GM18508 (cell line): ENCODE measurements at regions not wholly inside any gene's neighbourhood (a gene's known extent, or its start where the extent isn't known, plus 50 kb on each side); places are given as distances from the start of the nearest gene placed in this dataset.
"Not testable (repeated sequence)": the region's sequence is repeated elsewhere in the genome, so short reads cannot be mapped to it uniquely, and the experiment has no call there.

ENCODE experiments used
- ATAC-seq: cut with Tn5 transposase; IDR thresholded peaks from one replicate; pipeline ENCODE4 v1.9.1; 2021; ENCODE audit warnings: moderate number of reproducible peaks; ENCODE audit not compliant: insufficient read depth, unreplicated experiment

DNA sequence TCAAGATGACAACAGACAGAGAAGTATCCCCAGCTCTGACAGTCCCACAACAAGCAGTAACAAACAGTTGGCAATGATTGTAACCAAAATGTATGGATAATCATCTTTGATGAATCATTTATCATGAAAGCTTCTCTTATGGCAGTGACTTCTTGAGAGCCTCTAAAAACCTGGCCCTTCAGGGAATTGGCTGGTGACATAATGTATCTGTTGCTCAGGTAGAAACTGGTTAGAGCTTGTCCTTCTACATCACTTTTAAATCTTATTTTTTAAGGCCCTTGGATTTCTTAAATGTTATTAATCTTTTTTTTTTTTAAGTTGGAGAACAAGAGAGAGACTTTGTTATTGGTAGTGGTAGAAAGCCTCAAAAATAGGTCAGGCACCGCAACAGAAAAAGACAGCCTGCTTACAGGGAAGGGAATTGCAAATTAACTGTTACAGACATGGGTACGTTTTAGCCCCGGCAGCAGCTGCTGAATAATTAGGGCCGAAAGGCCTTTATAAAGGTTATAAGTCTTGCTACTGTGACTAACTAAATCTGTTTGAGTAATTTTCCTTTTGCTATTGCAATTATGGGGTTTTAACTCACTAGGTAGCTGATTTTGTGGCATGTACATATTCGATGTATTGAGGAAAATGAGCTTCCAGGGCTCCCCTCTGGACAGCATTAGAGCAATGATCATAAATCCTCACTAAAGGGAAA, 207.7 kb upstream of the LRRC4C start:
- no peak for ATAC-seq

DNA sequence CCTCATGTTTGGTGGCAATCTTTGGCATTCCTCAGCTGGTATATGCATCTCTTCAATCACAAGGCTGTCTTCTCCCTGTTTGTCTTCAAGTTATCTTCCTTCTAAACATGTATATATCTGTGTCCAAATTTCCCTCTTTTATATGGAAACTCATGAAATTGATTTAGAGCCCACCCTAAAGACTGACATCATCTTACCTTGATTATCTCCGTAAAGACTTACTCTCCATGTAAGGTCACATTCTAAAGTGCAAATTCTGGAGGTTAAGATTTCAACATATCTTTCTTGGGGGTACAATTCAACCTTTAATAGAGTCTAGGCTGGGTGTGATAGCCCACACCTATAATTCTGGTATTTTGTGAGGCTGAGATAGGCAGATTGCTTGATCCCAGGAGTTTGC, 215.8 kb upstream of the LRRC4C start:
- ATAC-seq, result no peak

DNA sequence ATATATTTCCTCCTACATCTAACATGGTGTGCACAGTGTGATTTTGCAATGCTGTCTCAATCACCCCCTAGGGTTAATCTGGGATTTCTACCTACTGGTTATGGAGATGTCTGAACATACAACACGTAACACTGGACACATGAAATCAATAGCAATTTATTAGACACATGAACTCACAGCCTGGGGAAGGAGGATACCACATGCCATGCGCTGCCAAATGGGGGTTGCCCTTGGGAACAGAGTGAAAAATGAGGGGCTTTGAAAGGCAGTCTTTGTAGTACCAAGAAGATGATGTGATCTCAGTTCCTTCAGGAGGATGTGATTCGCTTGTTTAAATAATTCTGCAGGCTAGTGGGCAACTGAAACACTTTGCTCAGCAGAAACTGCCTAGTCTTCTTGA, 253.6 kb upstream of the LRRC4C start:
- no peak for ATAC-seq

DNA sequence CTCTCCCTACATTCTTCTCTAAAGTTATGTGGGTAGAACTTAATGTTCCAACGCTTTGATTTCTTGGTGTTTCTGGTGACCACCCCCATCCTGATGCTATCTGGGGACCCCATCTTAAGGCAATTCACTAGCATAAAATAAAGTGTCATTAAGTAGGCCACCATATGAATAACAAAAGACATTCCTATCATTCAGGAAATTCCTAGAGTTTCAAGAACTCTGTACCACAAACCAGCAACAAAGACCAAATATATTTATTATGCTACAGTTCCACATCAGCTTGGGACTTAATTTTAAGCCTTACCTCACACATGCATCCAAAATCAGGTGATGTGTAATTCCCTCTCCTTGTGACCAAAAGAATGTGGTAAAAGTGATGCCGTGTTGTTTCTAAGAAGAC, 254.6 kb upstream of the LRRC4C start:
- ATAC-seq, result no peak

DNA sequence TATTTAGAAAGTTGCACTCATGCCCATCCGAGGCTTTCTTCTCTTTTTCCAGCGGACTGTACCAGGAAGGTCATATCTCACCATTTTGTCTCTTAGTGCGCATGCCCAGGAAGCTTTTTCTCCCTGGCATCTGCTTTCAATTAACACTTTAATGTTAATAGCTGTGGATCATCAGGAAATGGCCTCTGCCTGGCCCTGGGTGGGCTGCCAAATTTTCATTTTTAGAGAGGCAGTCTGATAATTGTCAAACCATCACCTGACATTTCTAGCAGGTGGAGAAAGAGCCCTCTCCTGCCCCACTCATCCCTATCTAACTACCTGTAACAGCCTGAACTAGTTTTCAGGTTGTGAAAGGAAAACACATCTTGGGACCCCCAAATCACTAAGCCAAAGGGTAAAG, 257.4 kb upstream of the LRRC4C start:
- ATAC-seq, result no peak

DNA sequence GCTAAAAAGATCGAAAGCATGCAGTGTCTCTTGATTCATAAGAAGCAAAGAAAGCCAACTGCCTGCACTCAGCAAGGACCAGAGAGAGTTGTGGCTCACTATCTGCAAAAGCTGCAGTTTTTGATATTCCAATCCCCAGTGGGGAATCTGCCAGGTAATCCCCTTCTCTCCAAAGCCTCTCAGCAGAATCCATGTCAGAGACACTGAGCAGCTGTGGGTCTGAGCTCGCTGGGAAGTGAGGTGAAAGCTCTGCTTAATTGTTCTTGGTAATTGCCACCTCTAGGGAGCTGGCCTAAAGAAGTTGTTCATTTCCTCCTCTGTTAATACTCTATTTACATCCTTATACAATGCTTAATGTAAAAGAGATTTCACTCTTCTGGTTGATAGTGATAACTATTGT, 261.3 kb upstream of the LRRC4C start:
- no peak for ATAC-seq

DNA sequence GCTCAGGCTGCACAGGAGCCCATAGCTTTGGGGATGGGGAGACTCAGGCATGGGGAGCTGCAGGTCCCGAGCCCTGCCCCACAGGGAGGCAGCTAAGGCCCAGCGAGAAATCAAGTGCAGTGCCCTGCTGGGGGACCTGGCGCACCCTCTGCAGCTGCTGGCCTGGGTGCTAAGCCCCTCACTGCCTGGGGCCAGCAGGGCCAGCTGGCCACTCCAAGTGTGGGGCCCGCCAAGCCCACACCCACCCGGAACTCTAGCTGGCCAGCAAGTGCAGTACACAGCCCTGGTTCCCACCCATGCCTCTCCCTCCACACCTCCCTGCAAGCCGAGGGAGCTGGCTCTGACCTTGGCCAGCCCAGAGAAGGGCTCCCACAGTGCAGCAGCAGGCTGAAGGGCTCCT, 268.7 kb upstream of the LRRC4C start:
- not testable (repeated sequence) for ATAC-seq

DNA sequence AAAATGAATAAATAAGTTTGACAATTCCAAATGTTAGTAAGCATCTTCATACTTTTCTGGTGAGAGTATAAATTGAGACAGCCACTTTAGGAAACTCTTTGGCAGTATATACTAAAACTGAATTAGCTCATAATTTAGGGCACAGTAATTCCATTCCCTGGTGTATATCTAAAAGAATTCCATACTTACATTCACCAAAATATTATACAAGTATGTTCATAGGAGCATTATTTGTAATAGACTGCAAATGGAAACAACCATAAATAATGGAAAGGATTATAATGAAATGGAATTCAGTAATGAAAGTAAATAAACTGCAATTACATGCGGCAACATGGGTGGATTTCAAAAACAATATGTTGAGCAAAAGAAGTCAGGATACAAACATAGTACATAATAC, 315.8 kb upstream of the LRRC4C start:
- ATAC-seq, result no peak

DNA sequence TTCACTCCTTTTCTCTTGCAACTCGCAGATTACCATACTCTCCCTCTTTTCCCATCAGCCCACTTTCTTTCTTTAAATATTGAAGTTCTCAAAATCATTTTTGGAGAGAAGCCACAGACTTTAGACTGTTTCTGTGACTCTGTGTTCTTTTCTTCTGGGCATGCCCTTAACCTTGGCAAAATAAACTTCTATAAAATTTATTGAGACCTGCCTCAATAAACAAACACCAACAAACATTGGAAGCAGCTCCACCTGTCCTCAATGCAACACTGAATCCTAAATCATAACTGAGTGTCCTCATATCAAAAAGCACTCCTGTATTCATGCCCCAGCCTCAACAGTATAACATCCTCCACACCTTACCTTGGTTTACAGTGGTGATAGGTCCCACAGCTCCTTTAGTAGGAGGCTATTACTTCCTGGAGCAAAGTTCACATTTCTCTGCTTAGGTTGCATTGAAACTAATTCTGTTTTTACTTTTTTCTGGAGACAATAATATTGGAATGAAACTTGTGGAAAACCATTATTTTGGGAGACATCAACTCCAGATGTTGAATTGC, 320.0 kb upstream of the LRRC4C start:
- ATAC-seq, result no peak

DNA sequence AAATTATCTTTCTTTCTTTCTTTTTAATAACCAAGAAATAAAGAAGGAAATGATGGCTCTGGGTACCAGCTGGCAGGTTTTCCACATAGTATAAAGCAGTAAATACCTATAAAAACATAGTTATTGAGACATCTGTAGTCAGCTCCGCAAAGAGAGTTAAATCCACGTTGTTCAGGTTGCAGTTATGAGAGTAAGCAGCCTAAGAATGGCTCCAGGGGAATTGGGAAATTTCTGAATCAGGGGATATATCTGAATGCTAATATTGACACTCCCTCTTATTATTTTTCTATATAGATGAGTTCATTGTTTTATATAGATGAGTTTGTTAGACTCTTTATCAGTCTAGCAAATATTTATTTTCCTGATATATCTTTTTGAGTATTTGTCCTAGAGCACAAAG, 322.0 kb upstream of the LRRC4C start:
- no peak for ATAC-seq

DNA sequence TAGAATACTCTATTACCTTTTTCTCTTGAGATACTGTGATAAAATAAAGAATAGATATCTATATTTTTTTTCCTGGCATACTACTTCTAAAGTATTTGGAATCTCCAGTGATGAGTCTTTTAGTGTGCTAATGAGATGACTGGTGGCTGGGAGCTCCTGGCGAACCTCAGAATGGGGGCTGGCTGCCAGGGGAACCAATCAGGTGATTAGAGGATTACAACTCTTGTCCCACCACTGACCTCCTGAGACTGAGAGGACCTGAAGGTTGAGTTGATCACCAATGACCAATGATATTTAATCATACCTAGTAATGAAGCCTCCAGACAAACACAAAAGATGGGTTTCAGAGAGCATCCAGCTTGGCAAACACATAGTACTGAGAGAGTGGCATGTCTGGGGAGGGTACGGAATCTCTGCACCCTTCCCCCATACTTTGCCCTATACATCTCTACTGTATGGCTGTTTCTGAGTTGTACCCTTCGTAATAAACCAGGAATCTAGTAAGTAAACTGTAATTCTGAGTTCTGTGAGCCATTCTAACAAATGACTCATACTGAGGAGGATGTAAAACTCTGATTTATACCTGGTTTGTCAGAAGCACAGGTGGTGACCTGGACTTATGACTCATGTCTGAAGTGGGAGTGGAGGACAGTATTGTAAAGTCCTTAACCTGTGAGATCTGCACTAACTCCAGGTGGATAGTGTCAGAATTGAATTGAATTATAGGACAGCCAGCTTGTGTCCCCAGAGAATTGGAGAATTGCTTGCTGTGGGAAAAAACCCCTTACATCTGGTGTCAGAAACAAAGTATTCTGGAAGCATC, 325.3 kb upstream of the LRRC4C start:
- no peak for ATAC-seq

DNA sequence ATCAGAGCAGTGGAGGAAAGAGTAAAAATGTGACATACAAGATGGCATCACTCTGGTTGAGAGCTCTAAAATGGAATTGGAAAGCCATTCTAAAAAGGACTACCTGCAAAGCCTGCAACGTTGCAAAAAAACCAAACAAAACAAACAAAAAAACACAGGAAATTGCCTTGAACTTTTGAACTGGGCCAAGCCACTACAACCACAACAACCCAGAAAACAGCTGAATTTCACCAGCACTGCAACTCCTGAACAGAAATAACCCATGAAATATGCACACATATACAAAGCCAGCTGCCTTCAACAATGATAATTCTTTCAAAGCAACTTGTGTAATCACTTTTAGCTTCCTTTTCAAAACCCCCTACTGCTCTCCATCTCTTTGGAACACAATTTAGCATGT, 326.6 kb upstream of the LRRC4C start:
- ATAC-seq, result no peak

DNA sequence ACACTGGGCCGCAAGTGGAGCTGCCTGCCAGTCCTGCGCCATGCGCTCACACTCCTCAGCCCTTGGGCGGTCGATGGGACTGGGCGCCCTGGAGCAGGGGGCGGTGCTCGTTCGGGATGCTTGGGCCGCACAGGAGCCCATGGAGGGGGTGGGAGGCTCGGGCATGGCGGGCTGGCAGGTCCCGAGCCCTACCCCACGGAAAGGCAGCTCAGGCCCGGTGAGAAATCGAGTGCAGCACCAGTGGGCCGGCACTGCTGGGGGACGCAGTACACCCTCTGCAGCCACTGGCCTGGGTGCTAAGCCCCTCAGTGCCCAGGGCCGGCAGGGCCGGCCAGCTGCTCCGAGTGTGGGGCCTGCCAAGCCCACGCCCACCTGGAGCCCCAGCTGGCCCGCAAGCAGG, 328.7 kb upstream of the LRRC4C start:
- no peak for ATAC-seq

DNA sequence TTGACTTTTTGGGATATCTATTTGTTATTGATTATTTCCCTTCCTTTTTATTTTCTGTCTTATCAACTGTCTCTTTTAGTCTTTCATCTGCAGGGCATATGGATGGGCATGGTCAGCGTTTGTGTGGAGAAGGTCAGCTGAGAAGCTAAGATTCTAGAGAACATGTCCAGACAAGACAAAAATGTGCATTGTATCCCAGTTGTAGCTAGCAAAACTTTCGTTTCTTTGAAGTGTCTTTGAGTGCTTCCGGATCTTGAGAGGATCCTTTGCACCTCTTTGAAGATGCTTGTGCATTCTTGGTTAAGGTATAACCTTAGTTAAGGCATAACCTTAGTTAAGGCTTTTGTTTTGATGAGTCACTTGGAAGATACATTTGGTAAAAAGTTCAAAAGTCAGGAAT, 329.9 kb upstream of the LRRC4C start:
- no peak for ATAC-seq

DNA sequence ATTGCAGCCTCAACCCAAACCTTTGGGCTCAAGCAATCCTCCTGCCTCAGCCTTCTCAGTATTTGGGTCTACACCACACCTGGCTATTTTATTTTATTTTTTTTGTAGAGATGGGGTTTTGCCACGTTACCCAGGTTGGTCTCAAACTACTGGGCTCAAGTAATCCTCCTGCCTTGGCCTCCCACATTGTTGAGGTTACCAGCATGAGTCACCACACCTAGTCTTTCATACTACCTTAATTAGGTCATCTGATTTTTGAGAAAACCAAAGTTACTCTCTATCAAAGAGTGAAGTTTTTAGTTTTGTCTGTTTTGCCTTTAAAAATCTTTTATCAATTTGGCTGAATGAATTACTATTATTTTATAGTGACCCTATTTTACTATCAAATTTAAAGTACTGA, 335.6 kb upstream of the LRRC4C start:
- no peak for ATAC-seq

DNA sequence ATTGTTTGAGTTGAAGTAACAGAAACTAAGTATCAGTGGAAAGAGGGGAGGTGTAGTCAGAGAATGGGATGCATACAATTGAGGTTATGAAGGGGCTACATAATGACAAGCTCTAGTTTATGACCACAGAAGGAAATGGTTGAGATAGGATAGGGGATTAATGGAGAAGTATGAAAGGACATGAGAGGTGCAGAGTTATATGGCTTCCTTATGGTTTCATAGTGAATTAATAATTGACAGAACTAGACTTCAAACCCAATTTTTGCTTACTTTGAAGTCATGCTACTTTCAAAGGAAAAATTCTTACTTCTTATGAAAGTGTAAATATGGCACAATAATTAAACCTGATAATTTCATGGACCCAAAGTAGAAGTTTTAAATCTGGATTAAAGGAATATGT, 340.3 kb upstream of the LRRC4C start:
- ATAC-seq, result no peak

DNA sequence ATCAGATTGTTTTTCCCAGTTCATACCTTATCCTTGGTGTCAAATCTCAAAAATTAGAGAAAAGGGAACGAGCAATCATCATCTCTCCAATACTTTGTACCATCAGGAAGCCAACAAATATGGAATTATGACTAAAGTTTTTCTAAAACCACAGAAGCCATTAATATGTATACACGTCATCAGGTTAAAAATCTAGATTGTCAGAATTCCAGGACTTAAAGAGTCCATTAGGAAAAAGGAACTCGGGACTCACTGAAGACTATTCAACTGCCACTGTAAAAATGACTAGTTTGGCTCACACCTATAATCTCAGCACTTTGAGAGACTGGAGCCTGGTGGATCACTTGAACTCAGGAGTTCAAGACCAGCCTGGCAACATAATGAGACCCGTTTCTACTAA, 344.4 kb upstream of the LRRC4C start:
- no peak for ATAC-seq

DNA sequence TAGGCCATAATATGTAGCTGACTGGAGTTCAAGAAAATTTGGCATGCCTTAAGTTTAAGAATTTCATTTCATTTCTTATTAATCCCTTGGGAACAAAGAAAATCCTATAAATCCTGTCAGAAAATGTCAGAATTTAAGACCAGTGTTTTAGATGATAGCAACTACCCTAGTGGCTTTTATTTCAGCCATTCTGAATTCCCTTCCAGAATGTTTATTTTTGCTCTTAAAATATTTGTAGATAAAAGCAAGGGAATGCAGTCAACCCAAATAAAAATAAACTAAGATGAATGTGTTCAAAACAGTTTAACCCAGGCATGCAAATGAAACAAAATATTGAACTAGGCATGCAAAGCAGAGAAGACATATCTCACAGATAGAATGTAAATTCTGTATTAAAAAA, 356.9 kb upstream of the LRRC4C start:
- ATAC-seq, result no peak

DNA sequence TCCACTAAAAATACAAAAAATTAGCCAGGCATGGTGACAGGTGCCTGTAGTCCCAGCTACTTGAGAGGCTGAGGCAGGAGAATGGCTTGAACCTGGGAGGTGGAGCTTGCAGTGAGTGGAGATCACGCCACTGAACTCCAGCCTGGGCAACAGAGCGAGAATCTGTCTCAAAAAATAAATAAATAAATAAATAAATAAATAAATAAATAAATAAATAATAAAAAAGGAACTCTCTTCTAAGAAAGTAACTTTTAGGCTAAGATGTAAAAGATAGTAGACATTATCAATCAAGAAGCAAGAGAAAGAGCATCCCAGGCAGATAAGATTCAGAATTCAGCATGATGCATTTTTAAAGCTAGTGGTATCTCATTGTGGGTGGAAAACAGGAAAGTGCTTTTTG, 364.8 kb upstream of the LRRC4C start:
- not testable (repeated sequence) for ATAC-seq

DNA sequence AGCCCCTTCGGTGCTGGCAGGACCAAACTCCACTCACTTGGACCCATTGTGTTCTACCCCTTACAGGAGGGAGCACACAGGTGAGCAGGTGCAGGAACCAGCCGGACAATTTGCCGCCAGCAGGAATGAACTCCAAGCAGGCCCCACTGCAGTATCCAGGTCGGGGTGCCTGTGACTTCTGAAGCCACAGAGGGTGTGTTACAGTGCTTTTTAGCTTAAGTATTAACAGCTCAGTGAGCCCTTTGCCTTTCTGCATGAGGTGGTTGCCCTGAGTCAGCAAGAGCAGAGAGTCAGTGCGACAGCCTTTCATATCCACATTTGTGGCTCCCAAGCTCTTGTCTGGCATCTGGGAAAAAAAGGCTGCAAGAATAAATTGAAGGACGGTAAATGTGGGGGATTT, 366.6 kb upstream of the LRRC4C start:
- no peak for ATAC-seq

DNA sequence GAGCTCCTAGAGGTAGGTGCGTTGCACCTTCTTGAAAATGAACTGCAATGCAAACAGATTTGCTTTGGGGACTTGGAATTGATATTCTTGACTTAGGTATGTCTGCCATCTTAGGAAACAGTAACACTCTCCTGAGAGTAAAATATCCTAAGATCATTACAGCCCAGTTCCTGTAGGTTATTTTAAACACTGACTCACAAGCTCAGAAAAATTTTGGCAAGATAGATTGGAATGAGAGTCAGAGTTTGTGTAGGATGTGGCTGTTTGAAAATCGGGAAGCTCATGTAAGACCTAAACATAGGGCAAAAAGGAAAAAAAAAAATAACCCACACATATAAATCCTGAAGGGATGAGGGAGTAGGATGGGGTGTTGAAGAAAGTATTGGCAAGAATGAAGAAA, 377.0 kb upstream of the LRRC4C start:
- ATAC-seq, result no peak

DNA sequence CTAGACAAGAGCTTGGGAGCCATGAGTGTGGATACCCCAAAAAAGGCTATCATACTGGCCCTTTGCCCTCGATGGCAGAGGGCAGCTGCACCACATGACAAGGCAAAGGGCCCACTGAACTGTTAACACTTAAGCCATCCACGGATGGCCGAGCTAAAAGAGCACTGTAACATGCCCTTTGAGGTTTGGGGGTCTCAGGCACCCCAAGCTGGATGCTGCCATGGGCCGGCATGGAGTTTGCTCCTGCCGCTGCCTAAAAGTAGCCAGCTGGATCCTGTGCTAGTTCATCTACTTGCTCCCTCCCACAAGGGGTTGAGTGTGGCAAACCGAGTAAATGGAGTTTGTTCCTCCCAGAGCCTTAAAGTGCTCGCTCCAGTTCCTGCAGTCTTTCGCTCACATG, 383.2 kb upstream of the LRRC4C start:
- no peak for ATAC-seq
